ES-I3 (cell line): ENCODE measurements at regions not wholly inside any gene's neighbourhood (a gene's known extent, or its start where the extent isn't known, plus 50 kb on each side); places are given as distances from the start of the nearest gene placed in this dataset.
"Not testable (repeated sequence)": the region's sequence is repeated elsewhere in the genome, so short reads cannot be mapped to it uniquely, and the experiment has no call there.

ENCODE experiments used
- H3K36me3 ChIP-seq: 2 replicates; pipeline ENCODE4 v1.6.1; 2013; ENCODE audit warnings: mild to moderate bottlenecking, low read length, control low read depth, moderate library complexity; ENCODE audit not compliant: insufficient read depth
- H3K4me1 ChIP-seq: 2 replicates; pipeline ENCODE4 v1.6.1; 2013; ENCODE audit warnings: mild to moderate bottlenecking, control low read depth, low read length; ENCODE audit not compliant: insufficient read depth
- H3K9ac ChIP-seq: 2 replicates; pipeline ENCODE4 v1.6.1; 2013; ENCODE audit warnings: low read depth, mild to moderate bottlenecking, low read length, moderate library complexity
- H3K9me3 ChIP-seq: 2 replicates; pipeline ENCODE4 v1.6.1; 2013; ENCODE audit warnings: mild to moderate bottlenecking, low read length, moderate library complexity; ENCODE audit not compliant: control insufficient read depth, insufficient read depth

DNA sequence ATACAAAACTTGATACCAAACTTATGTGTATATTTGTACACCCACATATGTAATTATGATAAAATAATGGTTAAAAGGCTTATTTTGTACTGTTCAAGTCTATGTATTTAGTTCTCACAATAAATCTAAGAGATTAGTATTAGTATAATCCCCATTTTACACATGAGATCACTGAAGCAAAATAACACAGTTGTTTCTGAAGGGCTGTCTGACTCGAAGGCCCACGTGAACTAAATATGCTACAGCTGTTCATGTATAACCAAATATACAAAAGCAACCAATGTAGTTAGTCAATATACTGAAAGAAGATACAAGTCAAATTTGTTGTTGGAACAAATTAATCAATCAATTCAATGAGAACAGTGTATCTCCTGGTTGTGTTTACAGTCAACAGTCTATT lies 959.2 kb downstream of the EPHA7 start:
- no peak overlapping the region for H3K9ac ChIP-seq
- no peaks in the 10 kb centered on the region for H3K36me3 ChIP-seq
- H3K9me3 ChIP-seq, result no peaks in the 10 kb centered on the region
- H3K4me1 ChIP-seq, result peaks cover 5% of the 10 kb centered on the region; the same call in 1 of the 2 replicates

DNA sequence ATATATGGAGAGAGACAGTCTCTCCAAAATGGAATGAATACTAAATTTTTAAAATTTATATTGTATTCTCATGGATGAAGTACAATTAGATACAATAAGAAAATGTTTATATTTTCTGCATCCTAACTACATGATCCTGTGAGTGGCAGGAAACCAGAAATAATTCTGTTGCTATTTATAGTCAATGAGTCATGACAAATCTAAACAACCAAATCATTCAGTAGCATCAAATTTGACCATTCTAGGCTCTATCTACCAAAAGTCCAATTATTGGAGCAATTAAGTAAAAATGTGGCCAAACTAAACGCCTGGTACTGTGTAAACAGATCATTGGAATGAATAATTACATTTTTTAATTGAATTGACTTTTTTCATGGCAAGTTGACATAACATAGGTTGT lies 959.8 kb downstream of the EPHA7 start:
- no peaks in the 10 kb centered on the region for H3K36me3 ChIP-seq
- peaks cover 5% of the 10 kb centered on the region; the same call in 1 of the 2 replicates for H3K4me1 ChIP-seq
- no peaks in the 10 kb centered on the region for H3K9me3 ChIP-seq
- H3K9ac ChIP-seq, result no peak overlapping the region

GRCh38 chr6:92446052-92446451 lies 973.3 kb downstream of the EPHA7 start:
- Histone ChIP-seq H3K4me1 (no peaks in the 10 kb centered on the region), H3K9ac (no peak overlapping the region), H3K36me3 (no peaks in the 10 kb centered on the region), H3K9me3 (no peaks in the 10 kb centered on the region)

DNA sequence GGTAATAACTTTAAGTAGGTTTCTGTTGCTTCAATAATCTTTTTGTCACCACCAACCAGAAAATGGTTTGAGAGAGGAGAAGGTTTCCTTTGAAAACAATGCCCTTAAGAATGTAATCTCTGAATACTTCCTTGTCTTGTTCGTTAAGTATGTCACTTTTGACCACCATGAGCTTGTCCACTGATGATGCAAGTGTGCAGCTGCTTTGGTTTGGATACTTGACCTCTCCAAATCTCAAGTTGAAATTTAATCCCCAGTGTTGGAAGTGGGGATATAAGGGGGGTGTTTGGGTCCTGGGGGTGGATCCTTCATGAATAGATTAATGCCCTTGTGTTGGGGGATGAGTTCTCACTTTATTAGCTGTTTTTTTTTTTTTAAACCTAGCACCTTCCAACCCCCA lies 985.4 kb downstream of the EPHA7 start:
- no peak overlapping the region for H3K9ac ChIP-seq
- H3K36me3 ChIP-seq, result no peaks in the 10 kb centered on the region
- no peaks in the 10 kb centered on the region for H3K4me1 ChIP-seq
- no peaks in the 10 kb centered on the region for H3K9me3 ChIP-seq

DNA sequence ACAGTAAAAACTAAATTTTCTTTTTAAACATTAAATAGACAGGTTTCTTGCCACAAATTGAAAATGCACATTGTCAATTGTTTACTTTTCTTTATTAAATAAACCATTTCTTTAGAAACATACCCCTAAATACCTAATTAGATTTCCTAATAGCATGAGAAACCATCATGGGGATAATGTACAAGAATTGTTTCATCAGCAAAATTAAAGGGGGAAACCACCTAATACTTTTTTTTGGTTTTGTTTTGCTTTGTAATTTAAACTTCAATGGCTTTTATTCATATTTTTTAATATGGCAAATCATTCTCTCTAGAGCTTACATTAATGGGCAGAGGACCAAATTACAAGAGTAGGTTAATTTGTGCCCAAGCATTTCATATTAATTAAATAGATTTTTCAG lies 987.9 kb downstream of the EPHA7 start:
- Histone ChIP-seq H3K9me3 (no peaks in the 10 kb centered on the region), H3K4me1 (no peaks in the 10 kb centered on the region), H3K36me3 (no peaks in the 10 kb centered on the region), H3K9ac (no peak overlapping the region)

- H3K36me3 ChIP-seq, result no peaks in the 10 kb centered on the region
- H3K4me1 ChIP-seq, result no peaks in the 10 kb centered on the region
- H3K9me3 ChIP-seq, result no peaks in the 10 kb centered on the region
- H3K9ac ChIP-seq, result no peak overlapping the region
Measured at GRCh38 chr6:92428448-92428847, 990.9 kb downstream of the EPHA7 start.

GRCh38 chr6:92427453-92427852 lies 991.9 kb downstream of the EPHA7 start:
- no peaks in the 10 kb centered on the region for H3K36me3 ChIP-seq
- H3K9me3 ChIP-seq, result no peaks in the 10 kb centered on the region
- no peak overlapping the region for H3K9ac ChIP-seq
- H3K4me1 ChIP-seq, result no peaks in the 10 kb centered on the region

- Histone ChIP-seq H3K9ac (no peak overlapping the region), H3K9me3 (no peaks in the 10 kb centered on the region), H3K4me1 (no peaks in the 10 kb centered on the region), H3K36me3 (no peaks in the 10 kb centered on the region)
Measured at GRCh38 chr6:92415656-92416055, 1003.7 kb downstream of the EPHA7 start.

GRCh38 chr6:92408350-92408749 lies 1011.0 kb downstream of the EPHA7 start:
- no peak overlapping the region for H3K9ac ChIP-seq
- no peaks in the 10 kb centered on the region for H3K36me3 ChIP-seq
- no peaks in the 10 kb centered on the region for H3K4me1 ChIP-seq
- H3K9me3 ChIP-seq, result no peaks in the 10 kb centered on the region

DNA sequence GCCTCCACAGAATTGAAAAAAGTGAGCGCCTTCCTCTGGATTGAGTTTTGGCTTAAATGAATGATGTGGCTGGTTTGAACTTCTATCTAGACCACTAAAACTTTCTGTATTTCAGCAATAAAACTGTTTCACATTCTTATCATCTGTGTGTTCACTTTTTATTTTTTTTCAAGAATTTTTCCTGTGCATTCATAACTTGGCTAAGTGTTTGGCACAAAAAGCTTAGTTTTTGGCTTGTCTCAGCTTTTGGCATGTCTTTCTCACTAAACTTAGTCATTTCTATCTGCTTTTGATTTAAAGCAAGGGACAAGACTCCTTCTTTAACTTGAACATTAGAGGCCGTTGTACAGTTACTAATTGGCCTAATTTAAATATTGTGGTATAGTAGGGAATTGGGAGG lies 1015.1 kb downstream of the EPHA7 start:
- no peaks in the 10 kb centered on the region for H3K36me3 ChIP-seq
- no peaks in the 10 kb centered on the region for H3K9me3 ChIP-seq
- no peaks in the 10 kb centered on the region for H3K4me1 ChIP-seq
- H3K9ac ChIP-seq, result no peak overlapping the region

DNA sequence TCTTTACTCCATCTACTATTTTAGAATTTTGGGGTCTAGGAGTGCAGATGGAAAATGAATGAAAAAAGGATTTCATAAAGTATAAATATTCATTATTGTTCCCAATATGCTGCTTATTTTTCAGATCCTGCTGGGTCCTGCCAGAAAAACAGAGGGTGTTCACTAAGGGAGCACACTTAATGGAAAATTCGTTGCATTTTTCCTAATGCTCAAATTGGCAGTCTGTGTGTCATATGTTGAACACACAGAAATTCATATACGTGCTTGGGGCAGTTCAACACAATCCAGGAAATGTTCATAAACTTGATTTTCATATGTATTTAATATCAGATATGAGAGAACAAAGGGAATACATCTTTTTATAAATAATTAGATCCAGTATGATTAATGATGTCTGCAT lies 1019.4 kb downstream of the EPHA7 start:
- Histone ChIP-seq H3K9ac (no peak overlapping the region), H3K9me3 (no peaks in the 10 kb centered on the region)

DNA sequence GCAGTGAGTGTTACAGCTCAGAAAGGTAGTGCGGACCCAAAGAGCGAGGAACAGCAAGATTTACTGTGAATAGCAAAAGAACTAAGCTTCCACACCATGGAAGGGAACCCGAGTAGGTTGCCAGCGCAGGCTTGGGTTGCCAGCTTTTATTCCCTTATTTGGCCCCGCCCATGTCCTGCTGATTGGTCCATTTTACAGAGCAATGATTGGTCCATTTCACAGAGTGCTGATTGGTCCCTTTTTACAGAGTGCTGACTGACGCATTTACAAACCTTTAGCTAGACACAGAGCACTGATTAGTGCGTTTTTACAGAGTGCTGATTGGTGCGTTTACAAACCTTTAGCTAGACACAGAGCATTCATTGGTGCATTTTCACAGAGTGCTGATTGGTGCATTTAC lies 1030.7 kb downstream of the EPHA7 start:
- not testable (repeated sequence) for H3K9ac ChIP-seq, H3K36me3 ChIP-seq, H3K4me1 ChIP-seq, H3K9me3 ChIP-seq

More for the DNA sequence above, 1019.4 kb downstream of the EPHA7 start:
- H3K4me1 ChIP-seq, result no peaks in the 10 kb centered on the region
- H3K36me3 ChIP-seq, result no peaks in the 10 kb centered on the region

GRCh38 chr6:92380803-92381601 lies 1038.4 kb downstream of the EPHA7 start:
- no peaks in the 10 kb centered on the region for H3K9me3 ChIP-seq
- H3K9ac ChIP-seq, result no peak overlapping the region
- no peaks in the 10 kb centered on the region for H3K36me3 ChIP-seq
- H3K4me1 ChIP-seq, result no peaks in the 10 kb centered on the region

DNA sequence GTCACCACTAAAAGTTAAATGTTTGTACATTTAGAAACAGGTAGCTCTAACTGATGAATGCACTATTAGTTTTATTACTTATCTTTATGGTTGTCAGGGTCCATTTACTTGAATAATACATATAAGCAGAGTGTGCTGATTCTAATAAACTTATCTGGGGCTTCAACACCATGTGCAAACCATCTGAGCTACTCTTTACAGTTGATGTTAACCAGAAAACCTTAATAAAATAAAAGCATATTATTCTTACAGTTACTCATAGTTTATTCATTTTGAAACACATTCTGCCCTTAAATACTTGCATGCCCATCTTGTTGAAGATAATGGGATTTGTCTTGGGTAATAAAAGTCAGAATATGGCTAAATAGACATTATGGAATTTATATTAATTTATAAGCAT lies 1042.2 kb downstream of the EPHA7 start:
- H3K9me3 ChIP-seq, result no peaks in the 10 kb centered on the region
- H3K36me3 ChIP-seq, result no peaks in the 10 kb centered on the region
- H3K9ac ChIP-seq, result no peak overlapping the region
- no peaks in the 10 kb centered on the region for H3K4me1 ChIP-seq

- Histone ChIP-seq H3K9ac (no peak overlapping the region), H3K4me1 (no peaks in the 10 kb centered on the region), H3K9me3 (no peaks in the 10 kb centered on the region), H3K36me3 (no peaks in the 10 kb centered on the region; the same call in 1 of the 2 replicates)
Measured at GRCh38 chr6:92376691-92377090, 1042.7 kb downstream of the EPHA7 start.
